8988T (cell line): ENCODE measurements at regions not wholly inside any gene's neighbourhood (a gene's known extent, or its start where the extent isn't known, plus 50 kb on each side); places are given as distances from the start of the nearest gene placed in this dataset.
"Not testable (repeated sequence)": the region's sequence is repeated elsewhere in the genome, so short reads cannot be mapped to it uniquely, and the experiment has no call there.

Experiments used
- DNase-seq: peaks from one replicate; pipeline ENCODE4 v3.0.0; 2011

DNA sequence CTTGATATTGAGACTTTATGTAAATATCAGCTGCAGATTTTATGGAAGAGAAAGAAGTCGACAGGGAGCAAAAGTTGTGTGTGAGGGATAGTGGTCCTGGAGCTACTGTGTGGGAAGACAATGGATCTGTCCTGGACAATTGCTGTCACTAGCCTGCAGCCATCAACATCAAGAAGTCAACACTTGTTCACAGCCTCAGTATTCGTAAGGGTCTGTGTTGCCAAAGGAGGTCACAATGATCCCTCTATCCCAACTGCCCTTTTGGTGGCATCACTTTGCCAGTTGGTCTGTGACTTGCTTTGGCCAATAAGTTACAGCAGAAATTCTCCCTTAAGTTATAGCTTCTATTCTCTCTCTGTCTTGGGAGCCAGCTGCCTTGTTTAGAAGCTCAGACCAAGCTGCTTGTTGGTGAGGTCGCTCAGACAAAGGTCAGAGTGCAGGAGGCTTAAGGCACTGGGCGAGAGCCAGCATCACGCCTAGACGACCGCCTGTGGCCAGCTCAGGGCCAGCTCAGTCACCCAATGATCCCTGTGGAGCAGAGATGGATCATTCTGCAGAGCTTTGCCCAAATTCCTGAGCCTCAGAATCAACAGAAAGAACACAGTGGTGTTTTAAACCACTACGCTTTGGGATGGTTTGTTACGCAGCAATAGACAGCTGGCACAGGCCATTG lies 134.9 kb downstream of the RHOU start:
- DNase-seq = no peak

DNA sequence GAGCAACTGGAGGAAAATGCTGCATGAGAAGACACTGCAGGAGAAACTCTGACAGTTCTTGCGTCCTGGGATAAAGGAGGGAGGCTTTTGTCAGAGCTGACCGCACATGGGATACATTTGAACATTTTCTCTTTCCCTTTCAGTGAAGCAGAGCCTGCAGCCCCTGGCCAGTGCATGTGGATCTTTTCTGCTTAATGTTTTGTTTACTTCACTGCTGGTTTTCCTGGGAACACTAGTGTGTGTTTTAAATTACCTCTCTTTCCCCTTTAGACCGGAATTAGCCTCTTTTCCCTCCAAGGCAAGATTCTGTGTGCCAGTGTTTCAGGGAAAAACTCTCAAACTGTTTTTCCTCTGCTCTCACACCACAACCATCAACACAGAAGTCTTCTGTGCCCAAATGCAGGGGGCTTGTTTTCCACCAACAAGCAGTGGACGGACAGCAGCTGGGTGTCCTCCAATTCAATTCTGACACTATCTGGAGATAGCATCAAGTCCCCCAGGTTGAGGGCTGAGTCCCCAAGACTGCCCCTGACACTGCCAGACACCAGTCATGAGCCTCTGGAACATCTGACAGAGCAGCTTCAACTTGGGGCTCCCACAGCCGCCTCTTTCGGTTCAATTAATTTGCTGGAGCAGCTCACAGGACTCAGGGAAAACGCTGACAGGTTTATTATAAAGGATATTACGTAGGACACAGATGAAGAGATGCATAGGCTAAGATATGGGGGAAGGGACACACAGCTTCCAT lies 136.2 kb downstream of the RHOU start:
- DNase-seq = no peak

DNA sequence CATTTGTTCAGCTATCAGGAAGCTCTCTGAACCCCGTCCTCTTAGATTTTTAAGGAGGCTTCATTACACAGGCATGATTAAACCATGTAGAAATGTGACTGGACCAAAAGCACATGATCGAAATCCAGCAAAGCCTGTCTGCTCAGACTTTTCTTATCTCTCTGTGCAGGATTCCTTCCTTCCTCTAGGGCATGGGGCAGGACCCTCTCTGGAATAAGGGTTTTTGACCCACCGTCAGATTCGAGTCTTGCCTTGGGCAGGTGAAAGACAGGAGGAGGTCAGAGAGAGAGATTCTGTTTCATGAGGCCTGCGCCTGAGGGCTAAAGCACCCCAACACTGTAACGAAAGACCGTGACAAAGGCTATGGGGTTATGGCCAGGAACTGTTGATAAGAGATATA lies 136.8 kb downstream of the RHOU start:
- no peak for DNase-seq

DNA sequence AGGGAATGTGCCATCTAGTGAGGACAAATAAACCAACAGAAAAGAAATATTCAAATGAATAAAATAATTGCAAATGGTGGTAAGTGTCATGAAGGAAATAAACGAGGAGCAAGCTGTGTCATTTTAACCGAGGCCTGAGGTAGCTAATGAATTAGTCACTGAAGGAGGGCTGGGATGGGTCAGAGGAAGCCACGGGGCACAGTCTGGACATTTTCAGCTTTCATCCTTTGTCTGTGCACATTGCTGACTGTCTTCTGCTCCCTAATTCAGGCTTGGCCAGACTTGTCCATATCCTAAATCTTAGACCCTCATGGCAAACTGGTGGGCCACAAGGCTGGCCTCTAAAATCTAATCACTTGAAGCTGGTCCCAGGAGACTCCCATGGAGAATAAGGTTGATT lies 138.4 kb downstream of the RHOU start:
- DNase-seq = no peak

DNA sequence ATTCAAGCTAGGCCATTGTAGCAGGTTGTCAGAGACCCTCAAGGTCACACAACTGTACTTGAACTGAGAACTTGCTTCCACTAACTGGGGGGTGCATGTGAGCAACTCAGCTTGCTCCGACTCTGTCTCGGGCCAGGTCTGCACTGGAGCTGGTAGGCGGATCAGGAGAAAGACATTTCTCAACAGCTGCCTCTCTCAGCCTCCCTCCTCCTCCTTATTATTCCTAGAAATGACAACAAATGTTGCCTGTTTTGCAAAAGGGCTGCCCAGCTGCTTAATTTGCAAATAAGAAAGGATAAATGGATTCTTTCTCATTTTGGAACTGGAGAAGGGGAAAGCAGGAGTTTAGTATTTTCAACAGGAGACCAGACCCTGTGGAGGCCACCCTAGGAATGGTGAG lies 140.5 kb downstream of the RHOU start:
- no peak for DNase-seq

DNA sequence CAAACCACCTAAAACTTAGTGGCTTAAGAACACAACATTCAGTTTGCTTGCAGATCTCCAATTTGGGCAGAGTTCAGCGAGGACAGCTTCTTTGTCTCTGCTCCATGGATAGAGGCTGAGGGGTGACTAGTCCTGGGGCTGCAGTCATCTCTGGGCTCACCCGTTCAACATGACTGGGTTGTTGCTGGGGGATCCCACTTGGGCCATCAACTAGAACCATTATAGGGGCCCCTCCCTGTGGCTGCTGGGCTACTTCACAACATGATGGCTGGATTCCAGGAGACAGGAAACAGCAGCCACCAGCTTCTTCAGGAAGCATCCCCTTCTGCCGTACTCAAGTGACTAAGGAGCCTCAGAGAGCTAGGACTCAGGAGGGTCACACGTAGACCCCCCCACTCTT lies 140.9 kb downstream of the RHOU start:
- DNase-seq = no peak

DNA sequence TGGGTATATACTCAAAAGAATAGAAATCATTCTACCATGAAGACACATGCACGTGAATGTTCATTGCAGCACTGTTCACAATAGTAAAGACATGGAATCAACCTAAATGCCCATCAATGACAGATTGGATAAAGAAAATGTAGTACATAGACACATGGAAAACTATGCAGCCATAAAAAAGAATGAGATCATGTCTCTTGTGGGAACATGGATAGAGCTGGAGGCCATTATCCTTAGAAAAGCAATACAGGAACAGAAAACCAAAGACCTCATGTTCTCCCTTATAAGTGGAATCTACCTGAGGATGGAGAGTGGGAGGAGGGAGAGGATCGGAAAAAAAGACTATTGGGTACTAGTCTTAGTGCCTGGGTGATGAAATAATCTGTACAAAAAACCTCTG lies 143.9 kb downstream of the RHOU start:
- DNase-seq = no peak

DNA sequence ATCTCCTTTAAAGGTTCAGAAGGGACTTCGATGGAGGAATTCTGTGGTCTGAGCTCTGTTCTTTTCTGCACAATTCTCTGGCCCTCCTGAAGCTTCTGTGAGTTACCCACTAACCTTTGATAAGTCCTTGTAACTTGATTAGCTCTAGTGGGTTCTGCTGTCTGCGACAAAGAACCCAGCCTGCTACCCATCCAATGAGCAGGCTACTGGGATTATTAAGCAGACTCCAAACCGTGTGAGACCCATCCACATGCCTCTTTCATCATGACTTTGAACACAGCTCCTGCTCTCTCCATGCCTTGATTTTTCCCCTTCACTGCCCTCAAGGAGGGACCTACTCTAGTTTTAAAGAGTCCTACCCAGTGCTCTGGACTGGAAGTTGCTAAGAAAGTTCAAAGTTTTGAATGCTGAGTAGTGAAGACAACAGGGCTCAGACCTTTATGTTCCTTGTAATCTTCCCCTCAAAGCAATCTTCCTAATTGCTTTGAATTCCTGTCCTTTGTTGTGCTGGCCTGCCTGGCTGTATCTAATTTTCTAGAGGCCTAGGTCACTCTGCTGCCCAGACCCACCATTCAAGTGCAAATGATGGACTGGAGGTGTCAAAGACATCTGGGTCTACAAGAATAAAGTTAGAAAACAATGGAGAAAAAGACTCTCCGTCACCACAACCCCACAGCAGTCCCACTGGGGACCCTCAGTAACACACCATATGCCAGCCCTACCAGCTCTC lies 146.9 kb downstream of the RHOU start:
- DNase-seq = no peak

DNA sequence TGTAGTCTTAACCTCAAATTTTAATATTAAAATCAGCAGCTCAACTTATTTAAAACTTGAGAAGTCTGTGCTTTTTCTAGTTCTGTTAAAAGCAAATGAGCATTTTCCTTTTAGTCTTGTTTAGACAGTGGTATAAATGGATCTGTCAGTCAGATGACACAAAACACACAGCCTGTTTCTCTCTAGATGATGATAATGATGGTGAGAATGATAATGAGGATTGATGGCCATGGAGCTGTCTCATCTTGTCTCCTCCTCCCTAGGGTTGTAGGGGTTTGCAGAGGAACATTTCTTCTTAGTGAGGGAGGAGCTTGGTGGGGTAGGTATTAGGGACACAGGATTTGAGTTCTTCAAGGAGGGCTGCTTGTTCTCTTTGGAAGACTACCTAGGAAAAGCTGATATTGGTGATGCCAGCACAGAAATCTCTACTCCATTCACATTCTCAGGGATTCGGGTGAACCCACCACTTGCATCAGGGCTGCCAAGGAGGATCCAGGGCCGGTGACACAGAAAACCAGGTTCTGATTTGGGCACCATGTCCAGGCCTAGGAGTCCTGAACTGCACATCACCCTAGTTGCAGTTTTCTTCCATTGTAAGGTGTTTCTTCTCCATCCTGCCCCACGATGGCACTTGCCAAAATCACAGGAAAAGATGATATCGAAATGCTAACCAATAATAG lies 147.6 kb downstream of the RHOU start:
- no peak for DNase-seq

DNA sequence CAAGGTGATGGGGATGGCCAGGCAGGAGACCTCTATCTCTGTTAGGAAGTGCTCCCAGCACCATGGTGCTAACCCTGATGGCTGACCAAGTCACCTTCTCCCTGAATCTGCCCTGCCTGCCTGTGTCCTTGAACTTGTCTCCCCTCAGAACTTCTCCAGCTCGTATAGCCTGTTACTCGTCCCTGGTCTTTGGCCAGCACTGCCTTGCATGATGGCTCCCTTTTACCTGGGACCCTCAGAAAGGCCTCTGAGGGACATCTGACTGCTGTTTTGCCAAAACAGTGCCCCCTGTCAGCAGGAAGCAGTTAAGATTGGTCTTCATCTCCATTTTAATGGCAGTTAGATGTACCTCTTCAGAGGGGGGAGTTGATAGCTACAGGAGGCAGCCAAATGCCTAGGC lies 148.3 kb downstream of the RHOU start:
- no peak for DNase-seq

DNA sequence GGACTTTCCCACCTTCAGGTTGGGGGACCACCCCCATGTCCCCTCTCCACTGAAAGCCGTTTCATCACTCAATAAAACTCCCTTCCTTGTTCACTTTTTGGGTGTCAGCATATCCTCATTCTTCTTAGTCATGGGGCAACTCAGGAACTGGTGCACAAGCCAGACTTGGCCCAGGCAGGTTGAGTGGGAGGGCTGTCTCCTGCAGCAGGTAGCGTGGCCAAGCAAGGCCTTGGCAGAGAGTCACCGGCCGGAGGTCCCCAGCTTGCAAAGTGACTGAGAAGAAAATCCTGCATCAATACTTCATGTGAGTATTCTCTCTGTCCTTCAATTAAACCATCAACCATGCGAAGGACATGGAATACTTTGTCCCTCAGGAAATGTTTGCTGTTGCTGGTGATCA lies 148.9 kb downstream of the RHOU start:
- no peak for DNase-seq

DNA sequence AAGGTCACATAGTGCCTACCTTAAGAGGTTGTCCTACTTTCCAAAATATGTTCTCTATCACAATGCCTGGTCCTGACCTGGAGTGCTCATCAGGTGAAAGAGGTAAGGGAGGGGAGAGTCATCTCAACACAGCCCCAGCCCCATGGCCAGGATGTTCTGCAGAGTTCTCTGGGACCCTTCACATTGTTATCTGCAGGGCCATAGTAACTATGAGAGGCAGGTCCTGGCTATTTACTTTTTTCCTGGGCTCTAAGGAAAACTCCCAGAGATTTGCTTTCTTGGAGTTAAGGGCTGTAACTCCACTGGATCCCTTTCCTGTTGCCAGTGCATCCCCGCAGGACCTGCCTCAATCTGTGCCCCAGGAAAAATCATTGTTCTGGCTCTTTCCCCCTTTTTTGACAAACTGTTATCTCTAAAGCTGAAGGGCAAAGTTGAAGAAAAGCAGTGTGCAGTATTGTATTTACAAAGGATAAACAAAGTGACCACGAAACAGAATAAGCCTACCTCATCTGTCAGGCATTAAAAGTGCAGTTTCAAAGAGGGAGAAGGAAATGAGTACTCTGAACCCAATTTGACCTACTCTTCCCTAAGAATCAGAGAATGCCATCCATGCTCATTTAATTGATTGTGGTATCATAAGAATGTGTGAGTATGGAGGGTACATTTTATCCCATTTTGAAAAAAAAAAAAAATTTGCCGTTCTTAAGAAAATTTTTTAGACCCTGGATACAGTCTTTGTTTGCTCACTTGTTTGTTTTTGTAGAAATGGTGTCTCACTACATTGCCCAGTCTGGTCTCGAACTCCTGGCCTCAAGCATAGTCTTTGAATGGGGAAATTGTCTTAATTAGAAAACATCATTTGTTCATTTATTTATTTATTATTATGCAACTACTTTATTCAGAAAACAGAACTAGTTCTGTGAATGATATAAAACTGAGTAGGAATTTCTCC lies 149.6 kb downstream of the RHOU start:
- DNase-seq = no peak

DNA sequence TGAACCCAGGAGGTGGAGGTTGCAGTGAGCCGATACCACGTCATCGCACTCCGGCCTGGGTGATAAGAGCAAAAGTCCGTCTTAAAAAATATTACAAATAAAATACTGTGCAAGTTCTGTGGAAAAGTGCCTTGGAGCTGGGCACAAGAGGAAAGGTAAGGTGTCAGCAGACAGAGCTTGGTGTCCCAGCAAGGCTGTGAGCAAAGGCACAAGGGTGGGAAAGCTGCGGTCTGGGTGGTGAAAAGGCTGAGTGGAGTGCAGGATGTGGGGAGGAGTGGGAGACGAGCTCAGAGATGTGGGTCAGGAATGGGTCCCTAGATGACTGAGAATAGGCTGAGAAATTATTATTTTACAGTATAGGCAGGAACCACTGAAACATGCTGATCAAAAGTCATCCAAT lies 150.6 kb downstream of the RHOU start:
- no peak for DNase-seq

DNA sequence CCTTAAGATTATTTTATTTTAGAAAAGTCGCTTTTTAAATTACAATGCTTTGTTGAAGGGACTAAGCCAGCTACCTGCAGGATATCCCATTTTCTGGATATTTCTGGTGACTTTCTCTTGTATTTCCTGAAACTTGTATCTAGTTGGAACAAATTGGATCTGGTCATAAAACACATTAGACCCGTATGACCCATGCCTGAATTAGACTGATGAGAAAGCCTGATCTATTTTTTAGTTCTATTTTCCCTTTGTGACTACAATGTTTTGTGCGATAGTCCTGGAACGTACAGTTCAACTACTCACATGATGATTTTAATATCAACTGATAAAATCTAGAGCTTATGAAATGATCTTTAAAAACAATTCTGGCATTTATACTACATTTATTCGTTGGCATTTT lies 151.8 kb downstream of the RHOU start:
- no peak for DNase-seq

DNA sequence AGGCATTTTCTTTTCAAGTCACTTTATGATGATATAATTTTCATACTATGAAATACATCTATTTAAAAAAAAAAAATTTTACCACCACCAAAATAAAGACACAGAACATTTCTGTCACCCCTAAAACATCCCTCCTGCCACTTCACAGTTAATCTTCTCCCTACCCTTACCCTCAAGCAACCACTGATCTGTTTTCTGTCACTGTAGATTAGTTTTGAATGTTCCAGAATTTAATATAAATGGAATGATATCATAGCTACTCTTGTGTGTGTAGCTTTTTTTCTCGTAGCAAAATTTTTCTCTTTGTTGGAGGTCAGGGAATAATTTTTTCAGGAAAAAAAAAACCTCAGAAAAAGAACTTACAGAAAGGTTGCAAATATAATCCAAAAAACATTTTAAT lies 152.7 kb downstream of the RHOU start:
- no peak for DNase-seq

DNA sequence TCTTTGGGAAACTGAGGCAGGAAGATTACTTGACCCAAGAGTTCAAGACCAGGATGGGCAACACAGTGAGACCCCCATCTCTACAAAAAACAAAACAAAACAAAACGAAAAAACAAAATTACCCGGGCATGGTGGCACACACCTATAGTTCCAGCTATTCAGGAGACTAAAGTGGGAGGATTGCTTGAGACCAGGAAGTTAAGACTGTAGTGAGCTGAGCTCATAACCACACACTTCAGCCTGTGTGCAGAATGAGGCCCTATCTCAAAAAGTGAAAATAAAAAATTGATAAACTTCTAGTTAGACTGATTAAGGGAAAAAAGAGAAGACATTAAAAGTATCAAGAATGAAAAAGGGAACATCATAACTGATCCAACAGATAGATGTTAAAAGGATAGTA lies 154.0 kb downstream of the RHOU start:
- DNase-seq = no peak

DNA sequence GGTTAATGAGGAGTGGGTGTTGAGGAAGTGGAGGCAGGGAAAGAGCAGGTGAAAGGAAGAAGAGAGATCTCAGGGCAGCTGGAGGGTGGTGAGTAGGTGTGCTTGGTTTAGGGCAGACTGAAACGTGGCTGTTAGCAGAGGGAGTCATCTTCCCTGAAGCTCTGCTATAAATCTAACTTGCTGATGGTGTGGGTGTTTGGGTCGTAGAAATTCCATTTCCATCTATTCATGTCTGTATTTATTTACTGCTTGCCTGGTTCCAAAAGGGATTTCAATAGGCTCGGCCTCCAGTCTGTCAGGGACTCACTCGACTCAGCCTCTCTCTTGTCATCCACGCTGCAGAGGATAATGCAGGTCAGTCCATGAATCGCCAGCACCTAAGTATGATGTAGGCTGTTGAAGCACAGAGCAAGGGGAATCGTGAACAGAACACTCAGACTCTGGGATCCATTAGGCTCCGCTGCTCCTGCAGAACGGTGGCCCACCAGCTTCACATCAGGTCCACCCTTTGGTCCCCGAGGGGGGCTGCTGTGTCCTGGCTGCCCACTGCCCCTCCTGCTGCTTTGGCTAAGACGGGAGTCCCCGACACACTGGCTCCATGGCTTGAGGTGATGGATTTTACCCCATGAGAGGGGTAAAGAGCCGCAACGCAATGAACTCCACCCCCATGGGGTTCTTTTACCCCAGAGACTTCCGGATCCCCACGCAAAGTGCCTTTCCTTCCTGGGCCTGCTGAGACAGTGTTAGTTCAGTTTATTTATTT lies 156.2 kb downstream of the RHOU start:
- DNase-seq = no peak

DNA sequence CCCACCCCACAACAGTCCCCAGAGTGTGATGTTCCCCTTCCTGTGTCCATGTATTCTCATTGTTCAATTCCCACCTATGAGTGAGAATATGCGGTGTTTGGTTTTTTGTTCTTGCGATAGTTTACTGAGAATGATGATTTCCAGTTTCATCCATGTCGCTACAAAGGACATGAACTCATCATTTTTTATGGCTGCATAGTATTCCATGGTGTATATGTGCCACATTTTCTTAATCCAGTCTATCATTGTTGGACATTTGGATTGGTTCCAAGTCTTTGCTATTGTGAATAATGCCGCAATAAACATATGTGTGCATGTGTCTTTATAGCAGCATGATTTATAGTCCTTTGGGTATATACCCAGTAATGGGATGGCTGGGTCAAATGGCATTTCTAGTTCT lies 156.9 kb downstream of the RHOU start:
- not testable (repeated sequence) for DNase-seq

DNA sequence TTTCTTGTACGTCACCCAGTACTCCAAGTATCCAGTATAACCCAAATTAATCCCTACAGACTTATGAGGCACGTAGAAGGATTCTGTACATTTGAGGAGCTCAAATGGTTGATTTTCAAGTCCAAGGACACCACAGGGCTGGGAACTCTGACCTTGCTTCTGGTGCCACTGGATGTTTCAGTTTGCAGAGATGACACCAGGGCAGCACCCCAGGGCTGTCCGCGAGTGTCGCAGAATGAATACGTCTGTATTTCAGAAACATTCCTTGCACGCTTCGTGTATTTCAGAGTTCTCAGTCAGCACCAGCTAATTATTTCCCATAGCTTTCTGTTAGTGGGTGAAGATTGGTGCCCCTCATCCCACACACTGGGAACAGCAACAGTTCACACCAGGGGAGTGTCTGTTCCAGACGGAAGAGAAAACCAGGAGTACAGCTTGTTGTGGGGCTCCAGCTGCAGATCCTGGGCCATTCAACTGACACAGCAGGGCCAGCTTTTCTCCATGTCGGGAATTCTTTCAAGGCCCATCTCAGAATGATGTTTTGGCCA lies 159.2 kb downstream of the RHOU start:
- no peak for DNase-seq

DNA sequence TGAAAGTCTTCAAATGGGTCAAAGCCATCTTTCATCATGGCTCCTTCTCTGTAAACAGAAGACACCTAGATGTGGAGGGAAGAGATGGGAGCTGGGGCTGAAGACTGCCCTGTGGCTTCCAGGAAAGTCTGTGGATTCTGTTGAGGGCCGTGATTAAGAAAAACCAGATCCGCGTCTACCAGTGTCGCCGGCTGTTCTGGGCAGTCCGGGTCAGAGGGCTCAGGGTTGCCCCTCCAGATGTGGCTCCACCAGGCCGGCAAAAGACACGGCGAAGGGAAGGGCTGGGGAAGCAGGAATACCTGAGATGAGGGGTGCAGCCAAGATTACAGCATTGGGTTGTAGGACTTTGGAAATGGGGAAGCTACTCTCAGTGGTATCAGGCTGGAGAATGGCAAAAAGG lies 162.6 kb downstream of the RHOU start:
- DNase-seq = no peak

DNA sequence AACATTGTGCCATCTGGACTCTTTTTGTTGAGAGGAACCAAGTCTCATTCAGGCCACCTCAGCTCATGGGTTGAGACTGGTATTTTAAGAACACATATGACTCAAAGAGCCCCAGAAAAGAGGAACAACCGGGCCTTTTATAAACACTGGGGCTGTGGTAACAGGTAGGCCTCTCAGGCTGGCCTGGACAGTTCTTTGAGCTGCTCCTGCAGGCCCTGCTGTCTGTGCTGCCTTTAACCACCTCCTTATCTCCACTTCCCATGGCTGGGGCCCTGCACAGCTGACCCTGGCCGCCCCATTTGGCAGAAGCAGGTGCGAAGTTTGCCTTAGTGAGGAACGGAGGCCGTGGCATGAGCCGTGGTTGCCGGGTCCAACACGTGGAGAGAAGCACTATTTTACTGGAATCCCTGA lies 163.3 kb downstream of the RHOU start:
- no peak for DNase-seq
